Stimulated activated CD8-positive, alpha-beta memory T cell treated with anti-CD3 and anti-CD28 coated beads, Interleukin-15, amount 100 ng/mL, for 4 hours (primary cell): ENCODE measurements at regions not wholly inside any gene's neighbourhood (a gene's known extent, or its start where the extent isn't known, plus 50 kb on each side); places are given as distances from the start of the nearest gene placed in this dataset.

Experiments
- DNase-seq, 2 donors: peaks; one replicate each; pipeline ENCODE4 v3.0.0-alpha.2; 2020; ENCODE audit warnings: low read depth in 2 of 2

DNA sequence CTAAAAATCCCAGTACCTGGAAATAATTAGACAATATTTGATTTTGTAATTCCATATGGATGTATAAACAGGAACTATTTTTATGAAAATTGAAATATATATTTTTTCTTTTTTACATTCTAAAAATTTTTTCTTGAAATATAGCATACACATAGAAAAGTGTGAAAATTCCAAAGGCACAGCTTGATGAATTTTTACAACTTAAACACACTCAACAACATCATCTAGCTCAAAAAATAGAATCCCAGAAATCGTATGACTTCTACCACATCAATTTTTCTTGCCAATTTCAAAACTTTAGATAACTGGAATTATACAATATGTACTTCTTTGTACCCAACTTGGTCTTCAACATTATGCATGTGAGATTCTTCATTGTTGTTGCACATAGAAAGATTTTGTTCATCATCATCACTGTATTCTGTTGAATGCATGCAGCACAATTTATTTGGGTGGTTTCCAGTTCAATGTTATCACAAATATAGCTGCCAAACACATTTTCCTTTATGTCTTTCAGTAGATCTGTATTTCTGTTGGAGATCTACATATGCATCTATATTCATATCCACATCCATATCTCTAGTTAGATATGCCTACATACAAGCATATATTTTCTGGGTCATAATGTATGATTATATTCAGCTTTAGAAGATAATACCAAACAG, 340.7 kb upstream of the SLIT2 start:
- no peak for DNase-seq

DNA sequence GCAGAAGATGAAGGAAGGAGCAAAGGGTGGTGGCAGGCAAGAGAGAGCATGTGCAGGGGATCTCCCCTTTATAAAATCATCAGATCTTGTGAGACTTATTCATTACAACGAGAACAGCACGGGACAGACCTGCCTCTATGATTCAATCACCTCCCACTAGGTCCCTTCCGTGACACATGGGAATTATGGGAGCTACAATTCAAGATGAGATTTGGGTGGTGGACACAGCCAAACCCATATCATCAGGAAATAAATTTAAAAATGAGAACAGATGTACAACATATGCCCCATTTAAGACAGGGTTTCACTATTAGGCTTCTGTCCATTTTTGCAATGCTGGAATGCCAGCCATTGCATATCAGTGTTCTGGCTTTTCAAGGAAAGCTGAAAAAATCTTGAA, 346.7 kb upstream of the SLIT2 start:
- DNase-seq: no peak

DNA sequence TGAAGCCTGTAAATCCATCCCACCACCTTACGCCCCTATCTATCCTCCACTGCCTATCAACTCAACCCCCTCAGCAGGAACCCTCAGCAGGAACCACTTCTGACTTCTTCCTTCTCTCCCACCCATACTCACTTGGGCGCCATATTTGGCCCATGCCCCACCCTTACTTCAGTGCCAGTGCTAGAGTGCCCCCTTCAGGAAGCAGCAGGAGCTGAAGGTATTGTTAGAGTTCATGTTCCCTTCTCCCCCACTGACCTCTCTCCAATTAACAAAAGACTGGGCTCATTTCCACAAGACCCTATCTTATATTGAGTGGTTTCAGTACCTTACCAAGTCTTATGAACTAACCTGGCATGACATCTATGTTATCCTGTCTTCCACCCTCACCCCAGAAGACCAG, 363.1 kb upstream of the SLIT2 start:
- DNase-seq: no peak

DNA sequence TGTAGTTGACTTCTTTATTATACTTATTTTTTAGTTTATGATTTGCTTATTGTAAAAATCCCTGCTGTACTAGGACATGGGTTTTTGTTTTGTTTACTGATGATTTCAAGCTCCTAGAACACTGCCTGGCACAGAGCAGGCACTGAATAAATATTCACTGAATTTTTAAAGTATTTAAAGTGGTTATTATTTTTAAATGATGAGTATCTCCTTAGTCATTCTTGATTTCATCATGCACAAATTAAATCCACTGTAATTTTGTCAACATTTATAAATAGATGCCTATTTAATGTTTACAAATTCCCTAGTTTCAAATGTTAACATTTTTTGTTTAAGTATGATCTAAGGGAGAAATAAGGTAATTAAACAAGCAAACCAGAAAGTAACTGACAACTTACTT, 367.9 kb upstream of the SLIT2 start:
- no peak for DNase-seq

DNA sequence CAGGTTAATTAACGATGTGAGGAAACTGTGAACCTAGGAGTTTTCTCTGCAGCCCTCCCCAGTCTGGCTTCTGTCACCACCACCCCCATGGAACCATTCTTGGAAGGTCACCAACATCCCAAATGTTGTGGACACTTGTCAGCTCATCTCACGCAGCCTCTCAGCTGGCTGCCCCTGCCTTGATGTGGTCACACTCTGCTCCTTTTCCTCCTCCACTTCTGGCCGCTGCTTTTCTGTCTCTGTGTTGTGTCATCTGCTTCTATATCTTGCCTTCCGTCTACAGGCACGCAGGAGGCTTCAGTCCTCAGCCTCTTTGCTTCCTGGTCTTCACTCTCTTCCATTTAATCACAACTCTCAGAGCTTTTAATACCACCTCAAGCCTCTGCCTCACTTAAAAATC, 371.5 kb upstream of the SLIT2 start:
- no peak for DNase-seq

DNA sequence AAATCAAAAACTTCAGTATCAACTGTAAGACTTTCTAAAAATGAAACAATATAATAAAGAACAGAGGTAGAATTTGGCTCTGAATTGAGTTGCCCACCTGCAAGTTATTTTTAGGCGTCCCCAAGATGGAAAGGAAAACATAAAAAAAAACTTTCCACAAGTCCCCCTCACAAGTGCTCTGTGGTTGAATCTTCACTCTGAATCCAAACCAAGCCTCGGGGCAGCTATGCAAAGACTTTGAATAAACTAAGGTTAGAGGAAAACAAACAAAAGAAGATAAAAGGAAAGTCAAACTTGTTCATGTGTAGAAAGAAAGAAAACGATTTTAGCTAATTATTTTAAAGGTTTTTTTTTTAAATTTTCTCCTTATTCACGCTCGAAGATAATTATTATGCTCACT, 372.4 kb upstream of the SLIT2 start:
- DNase-seq: no peak

DNA sequence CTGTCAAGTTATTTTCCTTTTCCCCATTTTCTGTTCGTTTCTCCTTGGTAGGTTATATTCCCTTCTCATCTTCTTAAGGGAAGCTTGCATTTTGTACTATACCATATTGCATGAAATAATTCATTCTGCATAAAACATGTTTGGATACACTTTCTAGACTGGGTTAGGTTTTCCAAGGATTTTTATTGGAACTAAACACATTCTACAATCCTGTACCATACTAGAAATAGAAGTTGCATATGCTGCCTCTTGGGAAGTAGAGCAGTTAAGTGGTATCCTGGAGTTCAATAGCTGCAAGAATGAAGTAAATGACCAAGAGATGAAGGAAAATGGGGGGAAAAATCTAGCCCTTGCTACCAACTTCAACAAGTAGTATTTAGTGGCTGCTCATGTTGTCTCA, 393.7 kb upstream of the SLIT2 start:
- DNase-seq: no peak

DNA sequence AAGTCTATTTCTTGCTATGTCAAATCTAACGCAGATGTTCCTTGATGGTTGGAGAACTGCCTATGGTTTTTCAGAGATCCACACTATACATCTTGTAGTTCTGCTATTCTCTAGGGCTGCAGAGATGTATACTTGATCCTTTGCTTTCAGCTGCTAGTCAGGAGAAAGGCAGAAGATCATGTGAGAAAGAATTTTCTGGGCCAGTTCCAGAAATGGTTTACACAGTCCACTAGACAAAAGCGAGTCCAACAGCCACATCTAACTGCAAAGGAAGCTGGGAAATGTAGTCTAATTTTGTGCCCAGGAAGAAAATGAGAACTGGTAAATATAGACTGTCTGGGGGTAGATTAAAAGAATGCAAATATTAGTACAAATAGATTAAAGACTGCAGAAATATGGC, 394.3 kb upstream of the SLIT2 start:
- no peak for DNase-seq

DNA sequence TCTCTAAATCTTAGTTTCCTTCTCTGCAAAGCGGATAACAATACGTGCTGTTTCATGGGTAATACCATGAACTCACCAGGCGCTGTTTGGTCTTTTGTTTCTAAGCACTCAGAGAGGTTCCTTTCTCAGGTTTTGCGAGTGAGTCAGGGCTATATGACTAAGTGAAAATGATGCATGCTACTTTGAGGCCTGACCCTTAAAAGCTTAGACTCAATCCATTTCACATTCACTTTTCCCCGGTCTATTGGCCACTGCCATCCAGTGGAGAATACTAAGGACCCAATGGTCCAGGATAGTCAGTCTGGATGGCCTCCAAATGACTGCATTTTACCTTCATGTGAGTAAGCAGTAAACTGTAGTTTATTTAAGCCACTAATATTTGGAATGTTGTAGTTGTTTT, 400.8 kb upstream of the SLIT2 start:
- no peak for DNase-seq

DNA sequence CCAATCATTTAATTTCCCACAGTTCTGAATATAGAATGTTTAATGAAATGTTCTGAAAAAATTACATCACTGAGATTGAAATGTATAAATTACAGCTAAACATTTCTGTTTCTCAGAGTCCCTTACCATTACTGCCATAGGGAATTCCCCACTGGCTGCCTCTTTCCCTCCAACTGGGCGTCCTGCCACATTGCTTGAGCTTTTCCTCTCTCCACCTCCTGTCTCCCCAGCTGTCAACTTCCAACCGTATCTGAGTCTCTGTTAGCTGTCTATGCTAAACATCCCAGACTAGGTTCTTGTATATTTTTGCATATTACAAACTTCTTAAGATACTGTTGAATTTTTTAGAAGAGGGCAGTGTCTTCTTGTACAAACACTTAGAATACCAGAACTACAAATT, 407.3 kb upstream of the SLIT2 start:
- DNase-seq: no peak

DNA sequence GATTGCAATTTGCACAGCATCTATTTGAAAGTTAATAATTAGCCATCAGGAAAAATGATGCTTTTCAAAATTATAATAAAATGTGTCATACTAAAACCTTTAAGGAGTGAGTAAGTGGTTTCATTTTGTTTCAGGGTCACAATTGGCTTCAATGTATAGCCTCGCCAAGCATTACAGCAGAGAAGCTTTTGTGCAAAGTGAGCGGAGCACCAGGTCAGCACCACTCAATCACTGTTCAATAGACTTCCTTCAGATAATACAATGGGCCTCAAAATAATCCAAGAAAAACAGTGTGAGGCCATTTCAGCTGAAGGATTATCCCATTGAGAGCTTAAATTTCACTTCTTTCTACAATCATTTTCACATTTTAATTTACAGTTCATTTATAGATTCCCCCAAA, 409.2 kb upstream of the SLIT2 start:
- no peak for DNase-seq

DNA sequence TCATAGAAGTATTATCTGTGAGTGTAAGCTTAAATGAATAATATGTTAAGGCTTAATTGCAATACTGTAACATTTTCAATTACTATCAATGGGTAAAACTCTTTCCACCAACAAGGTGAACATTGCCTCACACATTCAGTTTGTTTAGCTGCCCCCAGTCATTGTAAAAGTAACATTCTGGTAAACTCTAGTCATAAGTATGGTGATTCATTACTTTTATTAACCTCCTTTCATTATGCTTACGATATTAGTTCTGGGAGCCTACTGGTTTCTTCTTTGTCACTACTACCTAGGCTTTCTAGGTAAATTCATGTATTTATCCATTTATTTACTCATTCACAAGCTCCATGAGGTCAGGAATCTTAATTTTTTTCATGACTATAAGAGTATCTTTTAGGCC, 412.8 kb upstream of the SLIT2 start:
- no peak for DNase-seq

DNA sequence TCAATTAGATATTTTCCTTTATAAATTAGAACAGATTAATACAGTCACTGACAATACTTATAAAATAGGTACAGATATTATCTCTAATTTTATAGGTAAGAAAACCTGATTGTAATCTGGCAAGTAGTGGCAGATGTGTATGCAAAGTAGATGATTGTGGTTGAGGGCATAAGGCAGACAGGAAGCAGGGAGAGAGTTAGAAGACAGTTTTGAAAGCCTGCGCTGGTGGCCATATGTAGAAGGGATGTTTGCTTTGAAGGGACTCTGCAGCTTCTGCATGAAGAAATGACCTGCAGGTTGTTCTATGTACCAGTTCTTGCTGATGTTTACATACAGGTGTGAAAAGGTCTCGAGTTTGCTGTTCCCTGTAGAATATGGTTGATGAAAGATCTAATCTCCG, 416.3 kb upstream of the SLIT2 start:
- DNase-seq: no peak

DNA sequence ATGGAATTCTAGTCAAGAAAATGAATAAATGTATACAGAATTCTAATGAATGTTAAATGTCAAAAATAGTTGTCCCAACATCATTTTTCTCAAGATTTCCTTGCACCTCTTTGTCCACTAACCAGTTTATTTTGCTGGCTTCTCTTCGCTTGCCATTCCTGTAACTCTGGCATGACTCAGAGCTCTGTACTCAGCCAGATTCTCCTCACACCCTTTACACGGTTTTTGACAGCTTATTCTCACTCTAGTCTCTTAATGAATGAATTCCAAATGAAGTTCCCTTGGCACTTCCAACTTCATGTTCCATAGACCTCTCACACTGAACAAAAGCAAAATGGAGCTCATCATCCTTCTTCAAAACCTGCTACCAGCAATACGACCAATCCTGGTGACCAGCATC, 419.3 kb upstream of the SLIT2 start:
- DNase-seq: no peak

DNA sequence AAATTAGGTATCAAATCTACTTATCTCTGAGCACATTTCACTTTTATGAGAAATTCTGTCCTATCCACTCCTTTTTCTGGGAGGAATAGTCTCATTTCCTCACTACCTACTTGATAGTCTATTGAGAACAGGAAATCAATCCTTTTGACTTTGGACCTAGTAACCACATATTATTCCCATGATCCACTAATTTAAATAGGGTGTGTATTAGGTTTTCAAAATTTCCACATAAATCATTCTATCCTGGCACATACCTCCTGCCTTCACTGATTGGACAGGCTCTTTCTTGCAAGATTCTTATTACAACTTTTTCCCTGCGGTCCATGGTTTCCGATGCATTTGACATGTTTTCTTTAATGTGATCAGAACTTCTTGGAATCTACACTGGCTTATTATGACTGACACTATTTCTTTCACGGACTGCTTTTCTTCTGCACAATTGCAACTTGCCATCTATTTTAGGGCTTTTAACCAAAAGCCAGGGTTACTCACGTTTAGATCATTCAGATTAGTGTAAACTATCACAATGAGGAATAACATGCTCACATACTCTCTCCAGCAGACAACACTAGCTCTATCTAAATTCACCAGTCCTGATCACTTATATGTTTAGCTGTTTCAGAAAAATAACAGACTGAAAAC, 419.9 kb upstream of the SLIT2 start:
- DNase-seq: no peak

DNA sequence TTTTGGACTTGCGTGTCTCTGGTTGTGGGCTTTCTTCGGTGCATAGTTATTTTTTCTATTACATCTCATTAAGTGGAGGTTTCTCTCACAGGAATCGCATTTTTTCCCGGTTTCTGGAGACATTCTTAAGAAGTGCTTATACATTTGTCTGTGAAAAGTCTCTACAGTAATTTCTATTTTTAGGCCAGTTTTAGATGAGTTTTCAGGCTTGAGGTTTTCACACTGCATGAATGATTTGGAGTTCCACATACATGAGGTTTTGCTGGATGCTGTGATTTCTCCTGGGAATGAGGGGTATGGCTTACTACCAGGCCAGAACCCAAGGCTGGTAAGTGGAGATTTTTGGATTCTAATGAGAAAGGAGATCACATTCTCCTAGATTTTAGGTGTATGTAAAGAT, 422.6 kb upstream of the SLIT2 start:
- no peak for DNase-seq

DNA sequence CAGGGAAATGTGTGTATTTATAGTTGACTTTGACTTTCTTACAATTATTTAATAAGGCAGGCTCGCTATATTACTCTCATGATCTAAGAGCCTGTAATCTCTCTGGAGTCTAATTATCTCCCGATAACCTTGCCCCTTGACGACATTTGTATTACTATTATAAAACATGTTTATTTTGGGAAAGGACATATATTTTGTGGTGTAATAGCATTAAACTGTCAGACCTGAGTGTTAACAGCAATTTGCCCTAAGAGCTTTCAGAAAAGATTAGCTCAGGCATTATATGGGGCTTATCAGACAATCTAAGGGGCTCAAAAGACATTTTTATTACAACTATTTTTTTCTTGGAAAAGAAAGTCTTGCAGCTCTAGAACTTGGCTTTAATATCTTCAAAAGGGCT, 427.9 kb upstream of the SLIT2 start:
- DNase-seq: no peak

DNA sequence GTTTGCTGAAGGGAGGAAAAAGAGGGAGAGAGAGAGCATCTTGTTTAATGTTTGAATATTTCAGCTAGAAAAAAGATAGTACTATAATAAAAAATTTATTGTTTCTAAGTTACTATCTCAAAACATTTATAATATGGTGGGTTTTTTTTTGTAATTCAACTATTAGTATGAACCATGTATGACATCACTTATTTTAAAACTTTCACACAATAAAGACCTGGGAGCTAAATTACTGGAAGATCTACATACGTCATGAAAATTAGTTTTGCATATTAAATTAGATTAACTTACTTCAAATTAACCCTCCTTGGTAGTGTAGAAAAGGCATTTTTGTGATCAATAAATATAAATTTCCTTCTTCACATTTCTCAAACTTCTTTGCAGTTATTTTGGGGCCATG, 432.0 kb upstream of the SLIT2 start:
- no peak for DNase-seq

DNA sequence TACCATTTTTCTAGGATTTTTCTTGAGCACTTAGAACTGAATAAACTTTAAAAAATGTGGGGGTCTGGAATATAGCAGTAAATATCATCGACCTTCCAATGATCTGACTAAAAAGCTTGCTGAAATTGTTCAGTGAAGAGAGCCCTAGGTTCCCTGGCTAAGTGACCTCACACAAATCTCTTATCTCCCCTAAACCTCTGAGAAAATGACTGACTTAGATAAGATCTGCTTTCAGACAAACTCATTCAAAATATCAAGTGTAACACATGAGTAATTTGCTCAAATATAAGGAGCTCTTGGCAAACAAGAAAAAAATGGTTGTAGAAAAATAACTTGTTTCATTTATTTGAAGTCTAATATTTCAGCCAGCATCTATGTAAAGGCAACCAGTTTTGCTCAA, 441.7 kb upstream of the SLIT2 start:
- no peak for DNase-seq

DNA sequence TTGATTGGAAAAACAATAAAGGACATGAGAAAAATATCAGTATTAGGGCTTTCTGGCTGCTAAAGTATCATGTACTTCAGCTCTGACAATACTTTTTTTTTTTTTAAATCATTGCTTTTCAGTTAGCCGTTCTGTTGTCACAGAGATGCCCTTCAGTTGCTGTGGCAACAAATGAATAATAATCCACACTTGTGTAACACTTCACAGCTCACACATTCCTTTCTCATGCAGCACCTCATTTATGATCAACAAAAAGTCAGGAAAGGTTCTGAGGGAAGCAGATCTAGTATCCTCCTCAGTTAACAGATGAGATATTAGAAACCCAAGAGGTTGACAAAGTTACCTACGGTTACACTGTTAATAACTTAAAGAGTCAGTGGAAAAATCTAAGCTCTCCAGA, 444.2 kb upstream of the SLIT2 start:
- DNase-seq: no peak

DNA sequence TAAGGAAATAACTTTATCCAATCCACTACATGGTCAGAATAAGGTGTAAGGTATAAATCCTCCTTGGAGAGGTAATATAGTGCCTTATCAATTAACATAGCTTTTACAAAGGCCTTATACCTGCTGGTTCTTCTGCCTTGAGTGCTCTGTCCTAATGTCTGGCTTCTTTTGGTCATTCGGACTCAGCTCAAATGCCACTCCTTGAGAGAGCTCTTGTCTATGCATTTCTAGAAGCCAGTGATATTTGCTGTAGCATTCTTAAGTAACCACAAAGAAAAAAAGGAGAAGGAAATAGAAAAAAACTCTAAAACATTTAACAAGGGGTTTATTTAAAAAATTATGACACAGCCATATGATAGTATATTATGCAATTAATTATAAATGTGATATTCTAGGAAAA, 444.8 kb upstream of the SLIT2 start:
- no peak for DNase-seq

DNA sequence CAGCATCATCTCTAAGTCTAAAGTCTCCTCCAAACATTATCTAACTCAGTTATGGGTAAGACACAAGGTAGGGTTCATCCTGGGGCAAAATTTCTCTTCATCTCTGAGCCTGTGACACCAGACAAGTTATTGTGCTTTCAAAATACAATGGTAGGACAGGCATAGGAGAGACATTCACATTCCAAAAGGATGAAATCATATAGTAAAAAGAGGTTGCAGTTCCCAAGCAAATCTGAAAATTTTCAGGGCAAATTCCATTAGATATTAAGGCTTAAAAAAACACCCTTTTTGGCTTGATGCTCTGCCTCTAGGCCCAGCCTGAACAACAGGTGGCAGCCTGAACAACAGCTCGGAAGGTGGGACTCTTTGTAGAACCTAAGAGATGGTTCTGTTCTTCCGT, 448.3 kb upstream of the SLIT2 start:
- DNase-seq: no peak

DNA sequence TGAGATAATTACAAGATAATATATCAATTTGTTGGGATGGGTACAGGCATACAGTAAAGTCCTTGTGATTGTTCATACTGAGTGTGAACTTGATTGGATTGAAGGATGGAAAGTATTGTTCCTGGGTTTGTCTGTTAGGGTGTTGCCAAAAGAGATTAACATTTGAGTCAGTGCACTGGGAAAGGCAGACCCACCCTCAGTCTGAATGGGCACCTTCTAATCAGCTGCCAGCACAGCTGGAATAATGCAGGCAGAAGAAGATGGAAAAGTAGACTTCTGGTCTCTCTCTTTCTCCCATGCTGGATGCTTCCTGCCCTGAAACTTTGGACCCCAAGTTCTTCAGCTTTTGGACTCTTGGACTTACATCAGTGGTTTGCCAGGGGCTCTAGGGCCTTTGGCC, 457.9 kb upstream of the SLIT2 start:
- no peak for DNase-seq

DNA sequence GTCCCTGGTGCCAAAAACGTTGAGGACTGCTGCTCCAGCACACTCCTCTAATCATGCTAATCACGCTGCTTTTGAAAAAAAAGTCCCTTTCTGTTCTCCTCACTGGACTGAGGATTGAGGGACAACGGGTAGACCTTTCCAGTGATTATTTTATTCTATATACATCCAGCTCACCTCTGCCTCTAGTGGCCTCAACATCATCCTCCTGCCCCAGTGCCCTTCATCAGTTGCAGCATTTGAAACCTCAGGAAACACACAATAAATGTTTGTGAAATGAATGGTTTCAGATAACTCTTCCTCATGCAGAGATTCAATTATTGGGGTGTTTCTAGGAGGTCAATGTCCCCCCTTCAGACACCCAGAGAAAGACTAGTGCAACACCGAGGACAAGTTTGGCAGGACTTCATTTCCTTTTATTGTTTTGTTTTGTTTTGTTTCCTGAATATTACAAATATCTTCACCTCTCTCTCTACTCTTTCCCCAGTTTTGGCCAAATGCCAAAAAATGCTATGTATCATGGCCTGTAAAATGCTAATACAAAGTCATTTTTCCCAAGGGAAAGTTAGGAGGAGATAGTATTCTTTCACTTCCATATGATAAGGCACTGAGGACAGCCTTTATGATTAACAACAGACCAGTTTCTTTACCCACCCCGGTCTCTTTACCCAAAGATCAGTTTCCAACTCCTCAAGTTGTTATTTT, 460.1 kb upstream of the SLIT2 start:
- no peak for DNase-seq
